ENCODE measurements at regions not wholly inside any gene's neighbourhood (a gene's known extent, or its start where the extent isn't known, plus 50 kb on each side); places are given as distances from the start of the nearest gene placed in this dataset.
"Not testable (repeated sequence)": the region's sequence is repeated elsewhere in the genome, so short reads cannot be mapped to it uniquely, and the experiment has no call there.

DNA sequence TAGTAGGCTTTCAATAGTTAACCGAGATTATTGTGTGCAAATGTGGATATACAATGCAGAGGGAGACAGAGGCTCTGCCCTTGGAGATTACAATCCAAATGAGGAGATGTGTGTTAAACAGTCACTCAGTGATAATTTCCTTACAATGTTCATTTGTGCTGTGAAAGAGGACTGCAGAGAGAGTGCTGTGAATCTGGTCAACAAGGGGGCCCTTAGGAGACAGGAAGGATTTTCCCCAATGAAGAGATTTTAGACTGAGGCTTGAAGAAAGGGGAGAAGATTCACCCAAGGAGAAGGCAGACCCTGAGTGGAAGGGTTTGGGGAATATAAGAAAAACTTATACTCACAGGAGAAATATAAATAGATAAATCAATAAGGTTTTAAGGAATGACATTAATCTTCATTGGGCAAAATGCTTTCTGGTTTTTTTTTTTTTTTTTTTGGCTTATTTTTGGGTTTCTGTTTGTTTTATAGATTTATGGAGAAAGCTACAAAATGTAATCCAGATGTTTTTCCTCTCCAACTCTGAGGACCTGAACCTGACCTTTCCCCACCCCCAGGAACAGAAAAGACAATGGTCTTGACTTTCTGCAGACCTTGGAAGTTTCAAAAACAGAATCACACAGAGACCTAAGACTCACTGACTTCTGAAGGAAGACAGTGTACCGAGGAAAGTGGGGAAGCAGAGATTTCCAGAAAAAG lies 151.3 kb upstream of the SERPINE2 start:
- no peak for ATAC-seq
- intact Hi-C loops (cut with DNase I, micrococcal nuclease): no loop called here

DNA sequence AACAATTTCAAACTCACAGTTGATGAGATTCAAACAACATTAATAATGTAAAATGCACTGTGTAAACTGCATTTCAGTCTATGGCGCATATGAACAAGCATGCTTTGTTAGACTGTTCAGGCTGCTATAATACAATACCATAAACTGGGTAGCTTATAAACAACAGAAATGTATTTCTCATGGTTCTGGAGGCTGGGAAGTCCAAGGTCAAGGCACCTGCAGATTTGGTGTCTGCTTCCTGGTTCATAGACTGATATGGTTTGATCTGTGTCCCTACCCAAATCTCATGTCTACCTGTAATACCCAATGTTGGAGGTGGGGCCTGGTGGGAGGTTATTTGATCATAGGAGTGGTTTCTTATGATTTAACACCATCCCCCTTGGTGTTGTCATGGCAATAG lies 148.1 kb upstream of the SERPINE2 start:
- DNase-seq (no peak), ATAC-seq (no peak)
- intact Hi-C loops (cut with DNase I, micrococcal nuclease): no loop called here

More for the DNA sequence above, 151.3 kb upstream of the SERPINE2 start:
- DNase-seq: no peak

DNA sequence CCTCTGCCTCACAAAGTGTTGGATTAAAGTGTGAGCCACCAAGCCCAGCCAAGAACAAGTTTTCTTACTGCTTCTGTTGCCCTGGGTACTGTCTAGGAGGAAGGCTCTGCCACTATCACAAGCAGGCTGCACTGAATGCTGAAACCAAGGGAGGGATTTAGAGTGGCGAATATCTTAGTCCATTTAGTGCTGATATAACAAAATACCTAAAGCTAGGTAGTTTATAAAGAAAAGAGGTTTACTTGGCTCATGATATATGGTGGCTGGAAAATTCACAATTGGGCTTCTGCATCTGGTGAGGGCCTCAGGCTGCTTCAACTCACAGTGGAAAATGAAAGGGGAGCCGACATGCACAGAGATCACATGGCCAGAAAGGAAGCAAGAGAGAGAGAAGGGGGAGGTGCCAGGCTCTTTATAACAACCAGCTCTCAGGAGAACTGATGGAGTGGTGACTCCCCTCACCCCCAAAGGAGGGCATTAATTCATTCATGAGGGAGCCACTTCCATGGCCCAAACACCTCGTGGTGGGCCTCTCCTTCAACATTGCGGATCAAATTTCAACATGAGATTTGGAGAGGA lies 146.0 kb upstream of the SERPINE2 start:
- no peak for ATAC-seq
- no peak for DNase-seq
- intact Hi-C loops (cut with DNase I, micrococcal nuclease): no loop called here

DNA sequence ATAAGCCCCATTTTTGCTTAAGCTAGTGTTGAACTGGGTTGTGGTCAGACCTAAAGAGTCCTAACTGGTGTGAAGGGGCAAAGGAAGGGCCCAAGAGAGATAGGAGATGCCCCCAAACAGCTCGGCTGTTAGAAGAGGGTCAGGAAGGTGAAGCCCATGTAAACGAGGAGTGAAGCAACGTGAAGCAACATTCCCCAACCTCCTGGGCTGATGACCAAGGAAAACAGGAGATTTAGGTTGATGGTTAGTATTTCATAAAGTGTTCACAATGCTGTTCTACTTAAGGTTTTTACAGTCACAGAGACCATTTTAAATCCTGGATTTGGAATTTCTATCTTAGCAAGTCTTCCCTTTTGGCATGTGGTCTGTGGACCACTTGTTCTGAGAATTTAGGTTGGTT lies 144.0 kb upstream of the SERPINE2 start:
- ATAC-seq (no peak), DNase-seq (no peak)
- intact Hi-C loops (cut with DNase I, micrococcal nuclease): no loop called here

DNA sequence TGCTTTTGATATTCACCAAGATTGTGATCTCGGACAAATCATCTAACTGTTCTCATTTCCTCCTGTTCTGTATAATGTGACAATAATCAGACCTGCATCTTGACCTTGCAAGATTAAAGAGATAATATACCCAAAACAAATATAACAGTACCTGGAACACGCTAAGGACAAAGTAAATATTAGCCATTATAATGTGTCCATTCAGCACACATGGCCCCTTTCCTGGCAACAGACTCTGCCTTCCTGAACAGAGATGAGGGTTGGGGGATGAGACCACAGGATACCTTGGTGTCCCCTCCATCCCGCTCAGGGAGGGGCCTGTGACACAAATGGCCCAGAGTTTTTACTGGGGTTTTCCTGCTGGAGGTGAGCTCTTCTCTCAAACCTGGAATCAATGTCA lies 143.4 kb upstream of the SERPINE2 start:
- ATAC-seq: no peak
- intact Hi-C loops (cut with DNase I, micrococcal nuclease): no loop called here

DNA sequence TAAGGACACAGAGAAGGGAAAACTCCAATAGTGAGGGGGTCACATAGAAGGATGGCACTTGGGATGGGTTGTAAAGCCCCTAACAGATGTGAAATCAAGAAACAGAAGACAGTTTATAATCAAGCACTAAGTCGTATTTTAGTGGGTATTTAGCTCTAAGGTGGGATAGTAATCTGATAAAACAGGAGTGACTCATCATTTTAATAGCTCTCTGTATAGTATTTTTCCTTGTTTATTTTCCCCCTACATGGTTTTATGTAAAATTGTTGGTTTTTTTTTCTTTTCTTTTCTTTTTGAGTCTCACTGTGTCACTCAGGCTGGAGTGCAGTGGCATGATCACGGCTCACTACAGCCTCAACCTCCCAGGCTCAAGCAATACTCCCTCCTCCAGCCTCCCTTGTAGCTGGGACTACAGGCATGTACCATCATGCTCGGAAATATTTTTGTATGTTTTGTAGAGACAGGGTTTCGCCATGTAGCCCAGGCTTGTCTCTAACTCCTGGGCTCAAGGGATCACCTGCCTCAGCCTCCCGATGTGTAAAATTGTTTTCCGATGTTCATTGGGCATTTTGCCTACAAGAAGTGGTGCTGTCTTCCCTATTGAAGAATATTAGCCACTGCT lies 142.6 kb upstream of the SERPINE2 start:
- intact Hi-C loops (cut with DNase I, micrococcal nuclease): no loop called here
- DNase-seq (no peak), ATAC-seq (no peak)

More for the DNA sequence above, 143.4 kb upstream of the SERPINE2 start:
- DNase-seq: no peak

DNA sequence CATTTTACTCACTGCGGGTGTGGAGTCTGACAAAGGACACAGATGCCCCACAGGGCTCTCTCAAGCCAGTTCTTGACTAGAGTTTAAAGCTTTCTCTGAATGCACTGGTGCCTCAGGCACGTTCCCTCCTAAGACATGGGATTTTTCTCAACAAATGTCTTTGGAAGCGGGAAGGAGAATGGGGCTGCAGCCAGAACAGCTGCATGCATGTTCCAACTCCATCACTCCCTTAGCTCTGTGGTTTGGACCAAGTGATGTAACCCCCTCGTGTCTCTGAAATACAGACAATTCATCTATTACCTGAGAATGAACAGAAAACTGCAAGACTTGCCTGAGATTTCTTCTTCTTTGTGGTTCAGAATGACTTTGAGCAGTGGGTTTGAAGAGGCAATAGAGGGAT lies 141.7 kb upstream of the SERPINE2 start:
- ATAC-seq: no peak
- intact Hi-C loops (cut with DNase I, micrococcal nuclease): no loop called here
- no peak for DNase-seq

DNA sequence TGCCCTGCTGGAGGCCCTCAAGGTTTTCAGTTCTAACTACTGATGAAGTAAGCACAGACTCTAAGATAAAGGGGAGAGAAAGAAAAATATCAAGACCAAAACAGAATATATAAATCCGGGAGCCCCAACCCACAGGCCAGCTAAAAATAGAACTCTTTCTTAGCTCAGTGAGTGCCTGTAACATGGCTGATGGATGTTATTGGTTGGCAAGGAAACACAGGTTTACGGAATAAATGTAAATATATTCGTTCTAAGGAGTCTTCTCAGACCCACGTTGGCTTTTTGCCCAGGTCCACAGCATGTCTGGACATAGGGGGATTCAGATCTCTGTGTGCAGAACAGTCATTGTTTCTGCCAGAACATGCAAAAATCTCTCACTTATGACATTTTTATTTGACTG lies 139.0 kb upstream of the SERPINE2 start:
- intact Hi-C loops (cut with DNase I, micrococcal nuclease): no loop called here
- no peak for DNase-seq
- no peak for ATAC-seq

DNA sequence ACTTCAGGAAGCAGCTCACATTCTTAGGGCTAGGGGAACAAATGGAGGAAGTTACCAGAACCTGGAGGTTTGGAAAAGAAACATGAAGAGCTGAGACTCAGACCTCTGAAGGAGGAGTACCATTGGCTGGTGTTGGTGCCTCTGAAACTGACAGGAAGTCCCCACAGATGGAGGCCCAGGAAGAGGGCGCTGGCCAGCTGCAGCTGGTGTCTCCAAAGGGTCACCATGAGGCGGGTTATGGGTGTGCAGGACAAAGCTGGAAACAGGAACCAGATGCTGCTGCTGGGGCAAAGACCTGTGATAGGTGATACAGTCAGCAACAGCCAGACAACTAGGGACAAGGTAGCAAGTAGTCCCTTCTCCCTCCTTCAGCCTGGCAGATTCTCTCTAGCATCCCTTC lies 136.5 kb upstream of the SERPINE2 start:
- no peak for DNase-seq
- intact Hi-C loops (cut with DNase I, micrococcal nuclease): no loop called here
- ATAC-seq: no peak

DNA sequence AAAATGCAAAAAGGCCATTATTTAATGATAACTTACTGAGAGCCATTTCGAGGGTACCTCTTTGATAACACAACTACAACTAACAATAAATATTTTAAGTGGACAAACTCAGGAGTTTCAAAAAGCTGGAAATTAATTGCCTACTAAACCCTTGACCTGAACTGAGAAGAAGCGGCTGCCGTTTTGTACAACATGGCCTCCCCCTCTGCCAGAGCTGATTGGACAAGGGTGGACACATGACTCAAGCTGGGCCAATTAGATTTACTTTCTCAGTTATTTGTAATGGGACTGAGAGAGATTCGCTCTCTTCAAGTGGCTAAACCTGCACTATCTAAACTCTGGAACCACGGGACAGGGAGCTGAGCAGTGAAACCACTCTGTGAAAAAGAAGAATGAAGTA lies 135.9 kb upstream of the SERPINE2 start:
- intact Hi-C loops (cut with DNase I, micrococcal nuclease): no loop called here
- no peak for ATAC-seq
- DNase-seq: no peak

DNA sequence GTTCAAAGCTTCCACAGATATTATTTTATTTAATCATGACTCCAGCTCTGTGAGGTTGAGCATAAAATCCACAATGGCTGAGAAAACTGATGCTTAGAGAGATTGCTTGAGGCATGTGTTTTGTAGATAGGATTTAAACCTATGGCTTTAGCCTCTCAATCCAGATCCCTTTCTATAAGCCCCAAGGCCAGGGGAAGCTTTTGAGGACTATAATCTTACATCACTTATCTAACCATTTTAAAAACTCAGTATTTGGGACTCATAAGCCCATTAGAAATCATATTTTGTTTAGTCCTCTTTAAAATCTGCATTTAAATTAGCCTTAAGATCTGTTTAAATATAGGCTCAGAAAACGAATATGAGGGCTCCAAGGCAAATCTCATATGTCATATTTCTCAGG lies 135.4 kb upstream of the SERPINE2 start:
- intact Hi-C loops (cut with DNase I, micrococcal nuclease): no loop called here
- ATAC-seq: no peak
- DNase-seq: no peak

DNA sequence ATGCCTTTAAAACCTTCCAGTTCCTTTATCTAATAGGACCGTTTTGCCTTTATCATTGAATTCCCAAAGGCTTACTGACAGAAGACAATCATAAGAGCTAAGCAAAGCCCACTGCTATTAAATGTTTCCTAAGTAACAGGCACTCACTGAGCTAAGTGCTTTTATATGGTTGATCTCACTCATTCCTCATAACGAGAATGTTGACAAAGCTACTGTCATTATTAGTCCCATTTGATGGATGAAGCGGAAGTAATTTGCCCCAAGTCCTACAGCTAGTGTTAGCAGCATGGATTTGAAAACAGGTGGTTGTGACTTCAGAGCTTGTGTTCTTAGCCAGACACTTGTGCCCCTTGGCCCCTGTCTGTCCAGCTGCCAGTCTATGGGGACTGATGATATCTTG lies 134.8 kb upstream of the SERPINE2 start:
- no peak for ATAC-seq
- intact Hi-C loops (cut with DNase I, micrococcal nuclease): no loop called here
- DNase-seq: no peak

DNA sequence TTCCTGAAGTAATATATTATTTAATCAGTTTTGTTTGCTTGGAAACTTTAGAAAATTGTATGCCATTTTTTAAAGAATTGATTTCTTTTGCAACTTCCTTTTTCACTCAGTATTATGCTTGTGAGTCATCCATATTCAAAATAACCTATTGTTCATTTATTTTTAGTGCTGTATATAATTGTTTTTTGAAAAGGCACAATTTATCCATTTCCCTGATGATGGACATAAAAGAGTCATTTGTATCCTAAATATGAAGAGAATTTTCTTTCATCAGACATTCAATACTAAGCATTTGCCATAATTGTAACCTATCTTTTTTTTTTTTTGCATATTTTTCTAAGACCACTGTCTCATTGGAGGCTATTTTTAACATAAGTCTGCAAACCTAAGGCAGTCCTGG lies 134.1 kb upstream of the SERPINE2 start:
- intact Hi-C loops (cut with DNase I, micrococcal nuclease): no loop called here
- ATAC-seq (no peak), DNase-seq (no peak)

DNA sequence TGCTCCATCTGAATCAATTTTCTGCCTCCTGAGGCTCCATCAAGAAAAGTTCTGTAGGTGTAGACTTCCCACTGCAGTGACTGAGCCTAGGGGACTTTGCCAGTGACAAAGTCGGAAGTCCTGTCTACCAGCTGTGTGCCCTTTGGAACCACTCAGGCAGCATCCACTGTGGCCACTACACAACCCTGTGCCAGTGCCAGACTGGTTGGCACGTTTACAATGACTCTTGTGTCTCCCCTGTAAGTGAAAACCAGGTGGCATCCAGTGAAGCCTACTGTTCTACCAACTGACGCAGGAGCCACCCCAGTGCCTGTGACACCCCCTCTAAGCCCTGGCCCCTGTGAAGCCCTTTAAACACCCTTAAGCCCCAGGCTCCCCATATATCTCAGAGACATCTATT lies 132.1 kb upstream of the SERPINE2 start:
- intact Hi-C loops (cut with DNase I, micrococcal nuclease): no loop called here
- DNase-seq (peak; percentile 38 to 47), ATAC-seq (peak; percentile 99)

DNA sequence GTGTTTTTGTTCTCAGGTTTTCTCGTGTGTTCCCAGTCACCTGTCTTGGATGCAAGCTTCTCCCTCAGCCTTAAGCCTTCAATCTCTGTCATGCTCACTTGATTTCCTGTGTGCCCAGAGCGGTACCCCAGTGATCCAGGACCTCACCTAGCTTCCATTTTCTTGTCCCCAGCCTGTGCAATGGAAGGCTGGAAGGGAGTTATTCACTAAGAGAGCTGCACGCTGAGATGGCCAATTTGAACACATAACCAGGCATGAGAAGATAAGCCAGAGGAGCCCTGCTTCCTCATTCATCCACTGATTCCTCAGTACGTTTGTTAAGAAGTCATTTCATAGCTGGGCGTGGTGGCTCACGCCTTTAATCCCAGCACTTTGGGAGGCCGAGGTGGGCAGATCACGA lies 130.8 kb upstream of the SERPINE2 start:
- intact Hi-C loops (cut with DNase I, micrococcal nuclease): no loop called here
- ATAC-seq (no peak), DNase-seq (no peak)

DNA sequence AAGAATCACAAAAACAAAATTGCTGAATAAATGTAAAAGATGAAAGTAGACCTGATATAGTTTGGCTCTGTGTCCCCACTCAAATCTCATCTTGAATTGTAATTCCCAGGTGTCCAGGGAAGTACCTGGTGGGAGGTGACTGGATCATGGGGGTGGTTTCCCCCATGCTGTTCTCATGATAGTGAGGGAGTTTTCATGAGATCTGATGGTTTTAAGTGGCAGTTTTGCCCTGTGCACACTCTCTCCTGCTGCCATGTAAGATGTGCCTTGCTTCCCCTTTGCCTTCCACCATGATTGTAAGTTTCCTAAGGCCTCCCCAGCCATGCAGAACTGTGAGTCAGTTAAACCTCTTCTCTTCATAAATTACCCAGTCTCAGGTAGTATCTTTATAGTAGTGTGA lies 128.7 kb upstream of the SERPINE2 start:
- ATAC-seq; DNase-seq; intact Hi-C loops (cut with DNase I, micrococcal nuclease): not testable (repeated sequence)

DNA sequence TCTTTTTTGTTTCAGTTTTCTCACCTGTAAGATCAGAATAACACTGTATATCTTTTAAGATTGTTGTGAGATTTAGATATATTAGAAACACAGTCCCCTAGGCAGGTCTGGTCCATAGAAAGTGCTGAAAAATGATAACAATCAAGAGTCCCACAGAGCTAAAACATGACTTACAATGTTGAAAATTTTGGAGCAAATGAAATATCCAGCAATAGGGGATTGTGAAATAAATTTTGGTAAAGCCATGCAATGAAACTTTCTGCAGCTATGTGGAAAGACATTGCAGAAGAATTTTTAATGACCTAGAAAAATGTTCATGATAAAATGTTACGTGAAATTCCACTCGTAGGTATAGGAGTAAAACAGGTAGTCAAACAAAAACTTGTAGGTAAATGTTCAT lies 127.6 kb upstream of the SERPINE2 start:
- intact Hi-C loops (cut with DNase I, micrococcal nuclease): no loop called here
- ATAC-seq: no peak
- no peak for DNase-seq

DNA sequence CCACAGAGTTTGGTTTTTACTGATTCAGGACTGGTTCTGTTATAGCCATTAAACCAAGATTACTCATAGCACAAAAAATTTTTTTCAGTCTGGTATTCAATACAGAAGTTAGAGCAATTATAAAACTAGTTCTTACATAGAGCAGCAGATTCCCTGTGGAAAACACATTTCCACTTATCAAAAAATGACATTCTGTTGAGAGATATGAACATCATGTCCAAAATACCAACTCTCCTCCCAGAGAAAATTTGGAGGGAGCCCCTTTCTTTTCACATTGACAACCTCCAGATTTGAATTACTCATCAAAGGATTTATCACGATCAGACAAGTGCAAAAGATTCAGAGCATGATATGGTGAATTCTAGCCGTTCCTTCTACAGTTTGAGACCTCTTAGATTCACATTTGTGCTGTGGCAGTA lies 126.8 kb upstream of the SERPINE2 start:
- no peak for ATAC-seq
- DNase-seq: no peak
- intact Hi-C loops (cut with DNase I, micrococcal nuclease): no loop called here

DNA sequence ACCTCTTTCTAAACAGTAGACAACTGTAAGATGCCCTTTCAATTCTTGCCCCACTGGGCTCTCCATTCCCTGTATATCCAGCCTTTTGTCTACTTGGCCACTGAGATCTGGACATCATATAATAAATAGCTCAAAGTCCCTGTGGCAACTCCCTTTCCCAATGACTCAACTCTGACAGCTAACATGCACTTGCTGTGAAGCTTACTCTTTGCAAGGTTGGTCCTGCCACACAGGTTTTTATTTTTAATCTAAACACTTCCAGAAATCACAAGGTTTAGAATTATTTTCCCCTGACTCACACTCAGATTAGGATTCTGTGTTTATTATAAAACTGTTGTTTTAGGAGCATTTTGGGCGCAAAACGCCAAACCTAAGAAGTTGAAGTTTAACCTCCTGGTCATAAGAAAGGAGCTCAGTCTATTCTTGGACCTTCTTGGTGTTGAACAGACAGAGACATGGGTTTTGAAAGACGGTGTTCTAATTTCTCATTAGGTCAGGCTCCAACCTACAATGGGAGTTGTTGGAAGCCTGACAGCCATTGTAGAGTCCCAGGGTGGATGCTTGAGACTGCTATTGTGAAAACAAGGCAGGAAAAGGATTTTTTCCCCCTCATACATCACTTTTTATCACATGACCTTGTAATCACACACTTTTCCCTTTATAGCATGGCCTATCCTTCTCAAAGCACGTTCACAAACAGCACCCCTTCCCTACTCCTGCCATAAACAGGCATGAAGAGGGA lies 124.7 kb upstream of the SERPINE2 start:
- peak; percentile 94 for ATAC-seq
- no peak for DNase-seq
- intact Hi-C loops (cut with DNase I, micrococcal nuclease): no loop called here

DNA sequence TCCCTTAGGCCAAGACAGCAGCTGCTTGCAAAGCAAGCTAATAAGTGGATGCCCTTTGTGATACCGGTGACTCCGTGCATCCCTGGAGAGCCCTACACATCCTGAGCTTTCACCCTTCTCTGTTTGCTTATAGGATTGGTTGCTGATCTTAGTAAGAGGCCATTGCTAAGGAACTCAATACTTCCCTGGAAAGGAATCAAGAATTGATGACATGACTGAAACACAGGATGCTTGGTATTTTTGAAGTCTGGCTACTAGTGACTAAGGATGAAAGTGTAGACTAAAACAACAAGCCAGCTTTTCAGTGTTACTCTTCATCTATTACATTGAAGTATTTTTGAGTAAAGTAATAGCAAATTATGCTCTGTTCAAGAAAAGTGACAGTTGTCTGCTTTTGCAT lies 123.0 kb upstream of the SERPINE2 start:
- intact Hi-C loops (cut with DNase I, micrococcal nuclease): no loop called here
- DNase-seq: no peak
- ATAC-seq: no peak
